NCI-H82 treated with DMSO at 0.1 percent for 48 hours (cell line): ENCODE measurements at regions not wholly inside any gene's neighbourhood (a gene's known extent, or its start where the extent isn't known, plus 50 kb on each side); places are given as distances from the start of the nearest gene placed in this dataset.

Source experiments
- DNase-seq: peaks from one replicate; lab custom pipeline; 2025; ENCODE audit not compliant: unreplicated experiment; lab: John Stamatoyannopoulos, UW

- no peak for DNase-seq
These were observed 58.5 kb downstream of the PSMG1 start for GRCh38 chr21:39124681-39125251.

GRCh38 chr21:39123375-39123774 lies 59.9 kb downstream of the PSMG1 start:
- DNase-seq, result no peak

- no peak for DNase-seq
These were observed 61.5 kb downstream of the PSMG1 start for GRCh38 chr21:39121600-39122355.

DNA sequence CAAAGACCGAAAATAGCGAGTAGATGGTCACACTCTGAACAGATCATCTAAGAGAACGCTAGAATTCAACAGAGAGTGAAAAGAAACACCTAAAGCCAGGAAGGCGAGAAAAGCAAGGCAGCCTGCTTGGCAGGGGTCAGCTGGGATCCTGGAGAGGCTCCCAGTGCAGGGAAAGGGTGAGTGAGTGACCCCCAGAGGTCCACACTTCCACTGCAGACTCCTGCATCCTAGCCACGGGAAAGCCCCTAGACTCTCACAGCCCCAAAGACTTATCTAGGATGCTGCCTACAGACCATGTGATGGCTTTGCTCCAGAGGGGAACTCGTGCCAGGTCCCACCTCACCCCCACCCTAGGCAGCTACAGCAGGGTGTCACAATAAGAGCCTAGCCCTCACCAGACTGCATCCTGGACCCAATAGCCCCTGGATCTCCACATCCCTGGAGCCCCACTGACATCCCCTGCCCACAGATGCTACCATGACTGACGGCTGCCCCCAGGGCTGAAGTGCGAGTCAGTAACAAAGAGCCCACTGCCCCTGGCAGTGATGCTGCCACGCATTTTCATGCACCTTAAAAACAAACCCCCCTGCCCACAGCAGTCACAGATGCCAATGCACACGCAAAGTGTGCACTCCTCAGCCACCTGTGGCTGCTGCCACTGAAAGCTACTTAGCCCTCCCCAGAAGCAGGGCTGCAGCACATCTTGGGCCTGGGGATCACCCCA lies 62.2 kb downstream of the PSMG1 start:
- DNase-seq, result no peak

GRCh38 chr21:39119891-39120290 lies 63.4 kb downstream of the PSMG1 start:
- DNase-seq, result no peak

DNA sequence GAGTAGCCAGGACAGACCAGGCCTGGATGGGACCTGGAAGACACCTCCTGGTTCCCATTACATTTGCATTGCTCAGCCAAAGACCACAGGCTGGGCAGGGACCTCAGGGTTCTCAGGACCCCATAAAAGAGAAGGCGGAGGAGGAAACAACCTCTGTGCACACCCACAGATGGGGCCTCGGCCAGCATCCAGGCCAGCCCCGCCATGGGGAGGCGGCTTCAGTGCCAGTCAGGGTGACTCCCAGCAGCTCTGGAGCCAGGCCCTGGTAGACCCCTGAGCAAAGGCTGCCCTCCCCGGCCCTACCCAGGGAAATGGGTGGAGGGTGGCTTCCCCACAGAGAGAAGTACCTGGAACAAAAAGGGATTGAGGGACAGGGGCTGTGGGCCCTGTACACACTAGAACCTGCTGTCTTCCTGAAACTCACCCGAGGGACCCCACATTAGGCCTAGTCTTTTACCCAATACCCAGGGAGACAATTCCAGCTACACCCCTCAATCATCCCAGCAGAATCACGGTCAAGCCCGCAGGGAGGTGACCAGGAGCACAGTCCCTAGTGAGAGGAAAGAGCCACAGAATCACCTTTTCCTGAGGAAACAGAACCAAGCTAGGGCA lies 64.5 kb downstream of the PSMG1 start:
- no peak for DNase-seq

DNA sequence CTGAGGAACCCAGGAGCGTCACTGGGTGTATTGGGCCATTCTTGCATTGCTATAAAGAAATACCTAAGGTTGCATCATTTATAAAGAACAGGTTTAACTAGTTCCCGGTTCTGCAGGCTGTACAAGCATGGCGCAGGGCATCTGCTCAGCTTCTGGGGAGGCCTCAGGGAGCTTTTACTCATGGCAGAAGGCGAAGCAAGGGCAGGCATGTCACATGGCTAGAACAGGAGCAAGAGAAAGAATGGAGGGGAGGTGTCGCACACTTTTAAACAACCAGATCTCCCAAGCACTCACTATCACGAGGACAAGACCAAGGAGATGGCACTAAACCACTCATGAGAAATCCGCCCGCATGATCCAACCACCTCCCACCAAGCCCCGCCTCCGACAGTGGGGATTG lies 65.2 kb downstream of the PSMG1 start:
- no peak for DNase-seq

GRCh38 chr21:39117440-39117970 lies 65.7 kb downstream of the PSMG1 start:
- no peak for DNase-seq

DNA sequence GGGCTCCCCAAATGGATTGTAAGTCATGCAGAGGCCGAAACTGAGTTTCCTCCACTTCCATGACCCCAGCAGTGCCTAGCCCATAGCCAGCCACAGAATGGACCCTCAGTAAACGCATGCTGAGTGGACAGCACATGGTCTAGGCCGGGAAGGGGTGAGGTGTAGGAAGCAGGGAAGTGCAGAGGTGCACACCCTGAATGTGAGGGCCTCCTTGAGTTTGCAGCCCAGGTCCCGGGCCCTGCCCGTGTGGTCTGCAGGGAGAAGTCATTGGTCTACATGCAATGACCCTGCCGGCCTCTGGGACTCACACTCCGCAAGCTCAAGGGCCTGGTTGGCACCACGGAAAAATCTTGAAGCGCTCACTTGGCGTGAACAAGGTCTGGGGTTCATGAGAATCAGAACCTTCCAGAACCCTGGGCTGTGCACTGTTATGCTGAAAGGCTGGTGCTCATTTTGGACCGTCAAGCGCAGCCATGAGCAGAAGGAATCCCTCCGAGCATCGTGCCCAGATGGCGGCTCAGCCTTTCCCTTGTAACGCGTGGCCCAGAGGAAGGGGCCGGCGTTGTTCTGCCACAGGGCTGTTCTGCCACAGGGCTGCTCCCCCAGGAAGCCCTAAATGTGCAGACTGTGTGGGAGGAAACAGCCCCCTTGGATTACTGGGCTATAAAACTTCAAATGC lies 66.4 kb downstream of the PSMG1 start:
- no peak for DNase-seq

- no peak for DNase-seq
These were observed 67.5 kb downstream of the PSMG1 start for GRCh38 chr21:39115576-39116235.

DNA sequence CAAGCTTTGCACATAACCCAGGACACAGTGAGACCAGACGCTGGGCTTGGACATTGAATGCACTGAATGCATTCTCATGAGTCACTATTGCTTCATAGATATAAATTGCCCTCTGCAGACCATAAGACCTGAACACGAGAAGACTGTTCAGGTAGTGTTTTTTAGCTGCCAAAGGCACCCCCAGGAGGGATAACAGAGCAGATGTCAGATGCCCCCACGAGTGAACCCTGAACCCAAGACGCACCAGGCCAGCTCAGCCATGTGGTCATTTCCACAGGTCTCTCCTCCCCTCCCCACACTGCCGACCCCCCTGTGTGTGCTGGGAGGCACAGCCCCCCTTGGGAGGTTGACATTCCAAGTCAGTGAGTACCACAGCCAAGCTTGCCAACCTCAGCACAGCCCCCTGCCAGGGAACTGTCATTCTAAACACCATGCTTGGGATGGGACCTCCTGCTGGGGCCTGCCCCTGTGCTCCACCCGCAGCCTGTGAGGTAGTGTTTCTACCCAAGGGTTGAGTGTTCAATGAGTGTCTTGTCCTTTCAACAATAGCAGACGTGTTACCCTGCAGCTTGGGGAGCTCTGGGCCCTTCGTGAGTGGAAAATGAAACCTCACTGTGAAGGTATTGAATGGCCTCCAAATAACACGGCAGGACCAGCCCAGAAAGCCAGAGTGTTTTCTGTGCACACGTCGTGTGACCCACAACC lies 68.2 kb downstream of the PSMG1 start:
- DNase-seq, result no peak

DNA sequence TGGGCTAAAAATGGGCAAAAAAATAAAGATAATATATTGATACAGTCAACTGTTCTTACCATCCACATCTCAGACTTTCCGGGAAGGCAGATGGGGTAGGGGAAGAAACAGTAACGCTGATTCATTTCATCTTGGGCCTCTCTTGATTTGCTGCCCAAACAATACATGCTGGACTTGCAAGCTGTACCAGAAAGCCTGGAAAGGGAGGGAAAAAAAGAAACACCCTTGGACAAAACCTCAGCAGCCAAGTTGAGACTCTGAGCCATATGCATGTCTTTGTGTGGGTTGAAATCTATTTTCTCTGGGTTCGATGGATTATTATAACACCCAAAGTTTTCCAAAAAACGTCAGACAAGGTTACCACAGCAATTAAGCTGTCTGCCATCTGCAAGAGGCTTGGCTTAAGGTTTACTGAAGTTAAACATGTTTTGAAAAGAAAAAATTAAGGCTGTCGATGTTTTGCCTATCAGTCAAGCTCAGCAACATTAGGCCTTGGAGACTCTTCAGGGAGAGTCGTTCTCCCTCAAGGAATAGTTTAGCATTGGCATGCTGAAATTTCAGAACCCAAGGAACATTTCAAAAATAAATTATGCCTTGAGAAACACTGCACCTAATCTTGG lies 71.2 kb downstream of the PSMG1 start:
- DNase-seq, result no peak

DNA sequence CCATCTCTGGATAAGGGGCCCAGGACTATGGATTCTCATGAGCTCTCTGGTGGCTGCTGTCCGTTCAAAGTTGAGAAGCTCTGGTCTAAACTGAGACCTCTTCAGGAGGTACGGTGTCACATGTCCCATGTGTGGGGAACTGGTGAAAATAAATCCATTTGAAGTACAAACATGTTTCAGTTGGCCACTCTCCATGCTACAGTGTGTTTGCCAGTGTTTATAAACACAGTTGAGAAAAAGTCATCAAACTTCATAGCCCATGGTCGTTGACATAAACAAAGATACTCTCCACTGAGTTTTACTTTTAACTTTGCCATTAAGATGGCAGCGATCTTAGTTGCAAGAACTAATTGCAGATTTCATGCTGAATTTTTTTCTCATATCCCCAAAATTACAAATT lies 72.8 kb downstream of the PSMG1 start:
- DNase-seq, result no peak

GRCh38 chr21:39109596-39110210 lies 73.5 kb downstream of the PSMG1 start:
- no peak for DNase-seq

- no peak for DNase-seq
These were observed 74.1 kb downstream of the PSMG1 start for GRCh38 chr21:39109163-39109530.

DNA sequence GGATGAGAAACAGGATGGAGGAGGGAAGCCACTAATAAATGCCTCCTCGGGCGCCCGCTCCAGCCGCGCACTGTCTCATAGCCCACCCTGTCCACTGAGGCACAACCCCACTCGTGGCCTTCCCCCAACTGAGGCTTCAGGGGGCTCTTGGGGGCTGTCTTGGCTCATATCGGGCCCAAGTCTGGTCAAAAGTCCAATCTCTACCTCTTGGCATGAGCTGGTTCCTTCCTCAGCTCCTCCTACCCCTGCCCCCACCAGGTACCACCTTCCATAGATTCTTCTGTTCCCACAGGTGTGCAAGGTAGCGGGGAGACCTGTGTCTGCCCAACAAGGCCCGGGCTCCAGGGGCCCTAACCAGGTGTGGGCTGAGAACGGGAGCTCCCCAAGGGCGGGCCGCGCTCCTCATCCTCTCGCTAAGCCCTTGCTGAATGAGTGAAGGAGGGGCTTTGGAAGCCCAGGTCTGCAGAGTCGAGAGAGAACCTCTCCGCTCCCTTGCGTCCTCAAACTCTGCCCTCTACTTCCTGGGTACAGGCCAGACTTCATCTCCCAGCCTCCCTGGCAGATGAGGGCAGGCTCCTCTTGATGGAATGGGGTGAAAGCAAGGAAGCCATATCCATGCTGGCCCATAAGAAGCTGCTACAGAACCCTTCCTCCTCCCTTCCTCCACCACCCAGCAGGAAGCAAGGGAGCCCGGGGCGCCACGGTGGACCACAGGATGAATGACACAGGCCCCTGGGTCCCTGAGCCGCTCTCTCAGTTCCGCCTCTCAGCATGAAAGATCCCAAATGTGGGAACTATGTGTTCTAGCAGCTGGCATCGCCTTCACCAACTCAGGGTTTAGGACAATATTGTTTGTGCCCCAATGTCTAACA lies 74.7 kb downstream of the PSMG1 start:
- no peak for DNase-seq

GRCh38 chr21:39107739-39108138 lies 75.5 kb downstream of the PSMG1 start:
- DNase-seq, result no peak

- no peak for DNase-seq
These were observed 76.3 kb downstream of the PSMG1 start for GRCh38 chr21:39106881-39107462.
